HG02943 (cell line): ENCODE measurements at regions not wholly inside any gene's neighbourhood (a gene's known extent, or its start where the extent isn't known, plus 50 kb on each side); places are given as distances from the start of the nearest gene placed in this dataset.

Source experiments
- ATAC-seq: cut with Tn5 transposase; IDR thresholded peaks from one replicate; pipeline ENCODE4 v1.9.1; 2021; ENCODE audit warnings: mild to moderate bottlenecking, low read depth, moderate library complexity; ENCODE audit not compliant: unreplicated experiment

- no peak for ATAC-seq
Observed at GRCh38 chr3:61497463-61497862, 63.9 kb upstream of the PTPRG start.

DNA sequence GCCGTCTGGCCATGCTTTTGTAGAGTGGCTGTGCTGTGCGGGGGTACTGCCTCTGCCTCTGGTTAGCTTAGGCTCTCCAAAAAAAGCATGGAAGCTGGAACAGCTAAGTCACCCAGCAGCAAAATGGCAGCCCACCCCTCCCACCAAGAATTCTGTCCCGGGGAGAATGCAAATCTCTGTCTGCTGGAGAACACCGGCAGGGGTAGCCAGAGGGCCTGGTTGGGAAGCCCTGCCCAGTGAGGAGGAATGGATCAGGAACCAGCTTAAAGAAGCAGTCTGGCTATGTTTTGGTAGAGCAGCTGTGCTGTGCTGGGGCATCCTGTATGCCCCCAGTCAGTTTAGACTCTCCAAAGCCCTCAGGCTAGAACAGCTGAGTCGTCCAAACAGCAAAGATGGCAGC, 56.2 kb upstream of the PTPRG start:
- no peak for ATAC-seq

DNA sequence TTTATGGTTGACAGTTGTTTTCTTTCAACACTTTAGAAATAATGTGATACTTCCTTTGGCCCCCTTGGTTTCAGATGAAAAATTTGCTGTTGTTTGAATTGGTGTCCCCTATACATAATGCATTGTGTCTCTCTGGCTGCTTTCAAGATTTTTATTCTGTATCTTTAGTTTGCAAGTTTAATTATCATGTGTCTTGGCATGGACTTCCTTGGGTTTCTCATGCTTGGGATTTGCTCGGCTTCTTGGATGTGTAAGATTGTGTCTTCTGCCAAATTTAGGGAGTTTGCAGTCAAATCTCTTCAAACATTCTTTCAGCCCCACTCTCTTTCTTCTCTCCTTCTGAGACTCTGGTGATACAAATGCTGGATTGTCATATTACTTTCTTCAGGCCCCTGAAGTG, 53.4 kb upstream of the PTPRG start:
- no peak for ATAC-seq
